PC-3 (cell line): ENCODE measurements at regions not wholly inside any gene's neighbourhood (a gene's known extent, or its start where the extent isn't known, plus 50 kb on each side); places are given as distances from the start of the nearest gene placed in this dataset.

ENCODE experiments used
- EZH2 ChIP-seq: fragments of 300-600 bp; sonication (generic); IDR thresholded peaks from one replicate; pipeline ENCODE4 v1.6.1; 2017; ENCODE audit warnings: antibody characterized with exemption, mild to moderate bottlenecking, low read length; ENCODE audit not compliant: unreplicated experiment
- EZH2phosphoT487 ChIP-seq: fragments of 300-600 bp; sonication (generic); IDR thresholded peaks from 2 replicates; pipeline ENCODE4 v1.6.1; 2018; ENCODE audit warnings: mild to moderate bottlenecking, antibody characterized with exemption, low read length, borderline replicate concordance
- TF ChIP-seq, protein P1 (sequence below): fragments of 300-600 bp; sonication (generic); conservative IDR thresholded peaks from 2 replicates; pipeline ENCODE4 v1.5.1; 2017; ENCODE audit warnings: antibody characterized with exemption, low read depth, mild to moderate bottlenecking, low read length

DNA sequence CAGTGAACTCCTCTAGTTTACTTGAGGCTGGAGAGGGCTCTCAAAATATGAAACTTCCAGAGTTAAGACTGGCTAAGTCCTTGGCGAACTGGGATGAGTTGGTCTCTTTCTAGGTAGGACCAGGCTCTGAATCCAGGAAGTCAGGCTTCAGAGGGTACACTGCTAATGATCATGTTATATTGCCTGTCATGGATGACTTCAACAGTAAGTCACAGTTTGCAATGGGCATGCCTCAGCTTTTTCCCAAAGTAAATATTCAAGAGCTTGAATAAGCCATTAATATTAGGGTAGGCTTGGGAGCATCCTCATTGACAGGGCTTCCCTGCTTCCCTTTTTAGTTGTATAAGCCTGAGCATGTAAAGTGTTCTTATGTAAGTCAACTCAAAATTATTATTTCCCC lies 61.7 kb upstream of the PTHLH start:
- TF ChIP-seq, protein P1, sequence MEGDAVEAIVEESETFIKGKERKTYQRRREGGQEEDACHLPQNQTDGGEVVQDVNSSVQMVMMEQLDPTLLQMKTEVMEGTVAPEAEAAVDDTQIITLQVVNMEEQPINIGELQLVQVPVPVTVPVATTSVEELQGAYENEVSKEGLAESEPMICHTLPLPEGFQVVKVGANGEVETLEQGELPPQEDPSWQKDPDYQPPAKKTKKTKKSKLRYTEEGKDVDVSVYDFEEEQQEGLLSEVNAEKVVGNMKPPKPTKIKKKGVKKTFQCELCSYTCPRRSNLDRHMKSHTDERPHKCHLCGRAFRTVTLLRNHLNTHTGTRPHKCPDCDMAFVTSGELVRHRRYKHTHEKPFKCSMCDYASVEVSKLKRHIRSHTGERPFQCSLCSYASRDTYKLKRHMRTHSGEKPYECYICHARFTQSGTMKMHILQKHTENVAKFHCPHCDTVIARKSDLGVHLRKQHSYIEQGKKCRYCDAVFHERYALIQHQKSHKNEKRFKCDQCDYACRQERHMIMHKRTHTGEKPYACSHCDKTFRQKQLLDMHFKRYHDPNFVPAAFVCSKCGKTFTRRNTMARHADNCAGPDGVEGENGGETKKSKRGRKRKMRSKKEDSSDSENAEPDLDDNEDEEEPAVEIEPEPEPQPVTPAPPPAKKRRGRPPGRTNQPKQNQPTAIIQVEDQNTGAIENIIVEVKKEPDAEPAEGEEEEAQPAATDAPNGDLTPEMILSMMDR: no peak
- TF ChIP-seq EZH2 (no peak), EZH2phosphoT487 (no peak)
